Omental fat pad (tissue), 3 donors: ENCODE measurements at regions not wholly inside any gene's neighbourhood (a gene's known extent, or its start where the extent isn't known, plus 50 kb on each side); places are given as distances from the start of the nearest gene placed in this dataset.

Experiments
- ATAC-seq: fragments of 150-250 bp; one replicate; pipeline ENCODE4 v1.9.1; 2016; ENCODE audit warnings: mild to moderate bottlenecking, moderate library complexity; ENCODE audit not compliant: low FRiP score
- DNase-seq: peaks from one replicate; pipeline ENCODE4 v3.0.0-alpha.2; 2019; ENCODE audit warnings: low spot score
- CTCF ChIP-seq, 3 donors: fragments of 450-650 bp; IDR thresholded peaks; one replicate each; pipeline ENCODE4 v1.5.1; 2016 to 2017; ENCODE audit warnings: antibody characterized with exemption in 3 of 3, mild to moderate bottlenecking in 3 of 3, moderate library complexity in 2 of 3

GRCh38 chr18:68103561-68103960 lies 587.0 kb upstream of the DSEL start:
- DNase-seq, result no peak
- TF ChIP-seq CTCF (IDR thresholded peaks at IDR 0.05), result no peak
- ATAC-seq, result no peak

DNA sequence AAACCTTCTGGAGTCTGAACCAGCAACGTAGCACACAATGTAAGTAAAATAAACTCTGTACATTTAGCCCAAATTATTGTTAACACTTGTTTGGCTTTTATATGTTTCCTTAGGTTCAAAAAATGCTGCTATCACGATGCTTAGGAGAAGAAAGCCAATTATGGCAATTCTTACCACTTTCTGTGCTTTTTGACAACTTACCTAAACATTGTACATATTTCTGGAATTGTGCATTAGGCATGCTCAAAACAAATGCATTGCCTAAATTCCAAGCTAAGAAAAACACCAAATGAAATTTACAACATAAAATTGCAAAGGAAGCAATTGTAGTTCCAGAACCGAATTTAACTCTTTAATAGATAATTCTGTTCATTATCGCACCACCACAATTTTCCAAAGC lies 585.6 kb upstream of the DSEL start:
- DNase-seq, result no peak
- TF ChIP-seq CTCF (IDR thresholded peaks at IDR 0.05), result no peak
- no peak for ATAC-seq

DNA sequence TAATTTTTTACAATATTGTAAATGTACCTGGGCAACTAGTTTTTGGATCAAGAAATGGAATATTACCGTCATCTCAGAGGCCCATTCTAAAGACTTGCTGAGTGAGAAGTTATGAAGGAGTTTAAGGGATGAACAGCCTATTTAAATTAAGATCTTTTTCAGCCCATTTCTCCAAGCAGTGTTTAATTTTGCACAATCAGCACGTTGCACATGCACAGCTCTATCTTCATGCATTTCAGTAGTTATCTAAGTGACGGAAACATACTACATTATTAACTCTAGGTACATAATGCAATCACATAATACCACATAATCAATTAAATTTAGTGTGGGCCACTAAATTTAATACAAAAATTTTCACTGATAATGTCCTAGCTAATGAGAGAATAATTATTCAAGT lies 582.1 kb upstream of the DSEL start:
- no peak for ATAC-seq
- TF ChIP-seq CTCF (IDR thresholded peaks at IDR 0.05), result no peak
- no peak for DNase-seq

DNA sequence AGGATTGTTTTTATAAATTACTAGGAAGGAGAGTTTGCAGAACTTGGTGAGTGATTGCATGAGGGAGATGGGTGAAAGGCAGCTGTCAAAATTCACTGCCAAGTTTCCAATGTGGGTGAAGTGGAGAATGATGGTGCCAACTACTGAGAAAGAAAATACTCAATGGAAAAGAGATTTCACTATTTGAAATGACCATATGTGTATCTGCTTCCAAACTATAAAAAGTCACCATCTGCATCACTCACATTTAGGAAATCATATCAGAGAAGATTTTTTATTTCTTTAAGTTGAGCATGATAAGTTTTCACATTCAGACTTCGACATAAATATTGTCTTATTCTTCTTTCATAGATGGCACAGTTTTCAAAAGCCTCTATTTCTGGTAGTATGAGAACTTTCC lies 570.0 kb upstream of the DSEL start:
- DNase-seq (no peak), ATAC-seq (no peak)
- TF ChIP-seq CTCF (IDR thresholded peaks at IDR 0.05), result no peak

DNA sequence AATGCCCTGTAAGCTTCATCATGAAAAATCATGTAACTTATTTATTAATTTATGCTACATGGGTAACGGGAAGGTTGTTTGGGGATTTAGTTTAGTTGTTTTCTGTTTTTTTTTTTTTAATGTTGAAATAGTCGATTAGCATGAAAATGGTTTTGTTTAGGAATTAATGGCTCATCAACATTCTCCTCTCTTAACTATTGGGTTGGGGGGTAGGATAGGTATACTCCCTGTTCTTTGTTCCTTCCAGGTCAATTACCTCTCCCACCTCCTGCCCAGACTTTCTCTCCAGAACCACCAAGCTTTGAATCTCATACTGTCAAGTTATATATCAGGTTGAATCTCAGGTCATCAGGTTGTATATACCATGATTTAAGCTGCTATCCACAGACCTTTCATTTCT lies 568.7 kb upstream of the DSEL start:
- TF ChIP-seq CTCF (IDR thresholded peaks at IDR 0.05), result no peak
- ATAC-seq (no peak), DNase-seq (no peak)

DNA sequence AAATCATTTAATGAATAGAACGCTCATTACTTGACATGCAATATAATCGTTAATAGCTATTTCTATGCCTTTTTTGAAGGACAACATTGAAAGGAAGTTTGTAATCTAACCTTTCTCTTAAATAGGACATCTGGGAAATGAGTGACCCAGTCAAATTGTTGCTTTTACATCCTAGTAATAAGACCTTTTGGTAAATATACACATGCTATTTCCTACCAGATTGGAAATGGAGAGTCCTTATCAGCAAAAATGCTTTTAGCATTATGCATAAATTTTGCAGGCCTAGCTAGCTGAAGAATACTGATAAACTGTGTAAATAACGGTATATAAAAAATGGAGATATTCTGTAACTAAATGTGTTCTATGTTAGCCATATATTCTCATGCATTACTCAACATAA lies 567.3 kb upstream of the DSEL start:
- DNase-seq (no peak), ATAC-seq (no peak)
- TF ChIP-seq CTCF (IDR thresholded peaks at IDR 0.05), result no peak

DNA sequence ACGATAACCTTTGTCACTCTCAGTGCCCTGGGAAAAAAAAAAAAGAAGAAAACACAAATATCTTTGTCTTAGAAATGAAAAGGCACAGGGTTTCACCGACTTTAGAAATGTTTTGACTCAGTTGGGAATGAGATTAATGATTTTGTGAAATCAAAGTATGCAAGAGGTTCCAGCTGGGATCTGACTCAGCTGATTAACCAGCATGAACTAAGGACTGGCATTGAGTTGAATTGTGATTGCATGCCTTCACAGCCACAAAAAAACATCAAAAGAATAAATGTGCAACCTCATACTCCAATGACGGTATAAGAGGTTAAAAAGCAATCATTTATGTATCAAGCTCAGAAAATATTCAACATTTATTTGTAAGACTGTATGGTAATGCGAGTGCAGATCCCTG lies 566.6 kb upstream of the DSEL start:
- no peak for ATAC-seq
- no peak for TF ChIP-seq CTCF (IDR thresholded peaks at IDR 0.05)

More for the DNA sequence above, 566.6 kb upstream of the DSEL start:
- DNase-seq, result no peak
